HG03575 (cell line): ENCODE measurements at regions not wholly inside any gene's neighbourhood (a gene's known extent, or its start where the extent isn't known, plus 50 kb on each side); places are given as distances from the start of the nearest gene placed in this dataset.
"Not testable (repeated sequence)": the region's sequence is repeated elsewhere in the genome, so short reads cannot be mapped to it uniquely, and the experiment has no call there.

Experiments
- ATAC-seq: cut with Tn5 transposase; IDR thresholded peaks from one replicate; pipeline ENCODE4 v1.9.1; 2021; ENCODE audit not compliant: unreplicated experiment, insufficient number of reproducible peaks, low FRiP score; ENCODE audit errors: extremely low read depth

DNA sequence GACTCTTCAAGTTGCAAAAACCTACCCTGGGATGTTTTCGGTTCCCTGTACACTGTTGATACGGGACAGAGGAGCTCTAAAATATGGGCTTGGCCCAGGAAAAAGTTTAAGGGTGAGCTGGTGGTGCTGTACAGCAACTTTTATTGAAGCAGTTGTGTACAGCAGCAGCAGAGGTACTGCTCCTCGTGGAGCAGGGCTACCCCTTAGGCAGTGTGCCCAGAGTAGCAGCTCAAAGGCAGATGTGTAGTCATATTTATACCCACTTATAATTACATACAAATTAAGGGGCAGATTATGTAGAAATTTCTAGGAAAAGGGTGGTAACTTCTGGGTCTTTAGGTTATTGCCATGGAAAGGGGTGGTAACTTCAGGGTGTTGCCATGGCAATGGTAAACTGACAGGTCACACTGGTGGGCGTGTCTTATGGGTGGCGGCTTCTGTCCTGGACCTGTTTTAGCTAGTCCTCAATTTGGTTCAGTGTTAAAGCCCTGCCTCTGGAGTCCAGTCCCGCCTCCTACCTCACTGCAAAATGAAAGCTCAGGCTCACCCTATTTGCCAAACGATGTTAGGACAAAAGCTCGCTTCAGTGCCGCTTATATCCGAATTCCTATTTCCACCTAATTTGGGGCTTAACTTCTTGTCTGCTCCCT lies 203.2 kb downstream of the ETAA1 start:
- ATAC-seq: no peak

GRCh38 chr2:67600946-67601345 lies 203.8 kb downstream of the ETAA1 start:
- ATAC-seq: no peak

- no peak for ATAC-seq
These were observed 207.2 kb downstream of the ETAA1 start for GRCh38 chr2:67604360-67604759.

DNA sequence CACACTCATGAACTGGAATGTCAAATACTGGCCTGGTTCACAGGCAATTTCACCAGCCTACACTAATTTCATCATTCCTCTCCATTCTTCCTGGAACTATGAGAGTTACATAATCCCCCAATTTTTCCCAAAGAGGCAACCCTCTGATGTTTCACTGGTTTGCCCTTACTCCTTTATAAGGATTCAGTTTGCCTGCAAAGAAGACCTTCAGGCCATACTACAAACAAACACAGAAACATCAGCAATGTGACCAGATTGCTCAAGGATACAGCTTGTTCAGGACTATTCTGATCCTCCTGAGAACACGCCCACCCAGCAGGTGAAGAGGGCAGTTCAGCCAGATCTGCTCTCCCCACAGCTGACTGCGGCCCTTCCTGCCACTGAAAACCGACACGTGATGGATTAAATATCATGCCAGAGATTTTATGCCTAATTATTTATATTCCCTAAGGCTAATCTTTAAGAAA lies 215.5 kb downstream of the ETAA1 start:
- ATAC-seq: no peak

DNA sequence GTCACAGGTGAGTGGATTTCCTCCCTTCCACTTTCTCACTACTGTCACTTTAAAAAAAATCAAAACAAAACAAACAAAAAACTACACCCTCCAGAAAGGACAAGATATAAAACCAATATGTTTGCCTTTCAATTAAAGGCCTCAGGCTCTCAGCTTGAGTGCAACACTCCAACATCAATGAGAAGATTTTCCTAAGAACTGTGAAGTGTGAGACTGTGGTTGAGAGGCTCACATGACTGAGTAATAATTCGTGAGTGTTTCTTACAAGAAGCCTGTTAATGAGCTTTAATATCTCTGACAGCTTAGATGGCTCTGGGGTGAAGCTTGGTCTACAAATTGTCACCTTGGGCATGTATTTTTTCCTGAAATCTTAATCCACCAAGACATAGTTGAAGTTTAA lies 216.1 kb downstream of the ETAA1 start:
- ATAC-seq: no peak

DNA sequence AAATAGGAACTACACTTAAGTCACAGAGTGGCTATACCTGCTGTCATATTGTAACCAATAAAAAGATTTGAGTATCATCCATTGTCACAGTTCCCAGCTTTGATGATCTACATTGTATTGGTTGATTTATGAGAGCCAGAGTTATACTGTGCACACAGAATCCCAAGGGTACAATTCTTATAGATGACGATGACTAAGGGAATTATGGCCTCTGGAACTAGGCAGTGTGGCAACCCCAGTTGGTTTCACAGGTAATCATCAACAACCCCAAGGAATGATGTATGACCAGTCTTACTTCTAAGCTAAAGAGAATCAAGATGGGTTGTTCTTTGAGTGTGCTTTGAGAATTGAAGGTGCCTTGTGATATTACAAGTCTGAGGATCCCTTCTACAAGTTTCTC lies 217.3 kb downstream of the ETAA1 start:
- no peak for ATAC-seq

GRCh38 chr2:67616749-67617148 lies 219.6 kb downstream of the ETAA1 start:
- ATAC-seq: peak; percentile 85

GRCh38 chr2:67619204-67619603 lies 222.1 kb downstream of the ETAA1 start:
- ATAC-seq: no peak

DNA sequence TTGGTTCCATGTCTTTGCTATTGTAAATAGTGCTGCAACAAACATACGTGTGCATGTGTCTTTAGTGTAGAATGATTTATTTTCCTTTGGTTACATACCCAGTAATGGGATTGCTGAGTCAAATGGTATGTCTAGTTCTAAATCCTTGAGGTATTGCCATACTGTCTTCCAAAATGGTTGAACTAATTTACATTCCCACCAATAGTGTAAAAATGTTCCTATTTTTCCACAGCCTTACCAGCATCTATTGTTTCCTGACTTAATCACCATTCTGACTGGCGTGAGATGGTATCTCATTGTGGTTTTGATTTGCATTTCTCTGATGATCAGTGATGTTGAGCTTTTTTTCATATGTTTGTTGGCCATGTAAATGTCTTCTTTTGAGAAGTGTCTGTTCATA lies 226.6 kb downstream of the ETAA1 start:
- not testable (repeated sequence) for ATAC-seq

- ATAC-seq: no peak
These were observed 228.0 kb downstream of the ETAA1 start for GRCh38 chr2:67625178-67625577.

GRCh38 chr2:67625690-67626475 lies 228.8 kb downstream of the ETAA1 start:
- no peak for ATAC-seq

DNA sequence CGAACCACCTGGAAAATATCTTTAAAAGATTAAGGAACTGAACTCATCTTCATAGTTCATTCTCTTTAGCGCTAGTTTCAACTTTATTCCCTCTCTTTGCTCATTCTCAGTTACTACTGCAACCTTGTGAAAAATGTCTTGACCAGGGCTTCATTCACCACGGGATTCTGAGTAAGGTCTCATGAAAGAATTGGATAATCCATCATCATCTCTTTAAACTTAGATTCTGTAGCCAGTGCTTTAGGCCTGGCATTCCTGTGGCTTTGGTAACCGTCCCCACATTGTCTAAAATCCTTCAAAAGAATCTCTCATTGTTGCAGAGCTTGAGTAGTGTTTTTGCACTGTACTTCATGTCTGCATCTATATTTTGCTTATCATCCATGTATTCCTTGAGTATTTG lies 229.5 kb downstream of the ETAA1 start:
- ATAC-seq: no peak

DNA sequence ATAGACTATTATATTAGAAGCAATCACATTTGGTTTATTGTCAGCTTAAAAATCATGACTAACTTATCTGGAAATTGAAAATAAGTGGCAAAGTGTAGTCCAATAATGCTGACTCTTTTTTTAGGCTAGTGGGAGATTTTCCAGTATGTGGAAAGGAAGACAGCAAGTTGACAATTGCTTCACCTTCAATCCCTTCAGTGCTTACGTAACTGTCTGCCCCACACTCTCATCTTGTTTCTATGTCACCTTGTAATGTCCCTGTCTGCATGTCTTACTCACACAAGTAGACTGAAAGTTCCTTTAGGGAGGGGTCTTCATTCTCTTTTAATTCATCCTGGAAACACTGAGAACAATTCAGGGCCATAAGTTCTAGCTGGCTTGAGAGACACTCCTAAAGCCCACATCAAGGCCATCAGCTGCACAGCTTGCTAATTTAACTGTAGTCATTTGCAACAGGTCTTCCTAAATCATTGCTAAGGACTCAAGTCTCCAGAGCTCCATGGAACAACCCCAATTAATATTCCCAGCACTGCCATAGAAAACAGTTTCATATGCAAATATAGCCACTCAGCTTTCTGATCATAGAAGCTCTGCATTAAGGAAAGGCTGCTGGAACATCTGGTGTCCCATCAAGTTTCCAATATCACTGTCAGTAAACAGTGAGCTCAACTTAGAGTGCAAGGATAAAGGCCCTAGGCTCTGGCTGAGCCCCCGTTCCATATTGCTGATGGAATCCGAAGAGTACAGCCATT lies 230.5 kb downstream of the ETAA1 start:
- ATAC-seq: no peak

- ATAC-seq: no peak
These were observed 231.8 kb downstream of the ETAA1 start for GRCh38 chr2:67628892-67629291.

DNA sequence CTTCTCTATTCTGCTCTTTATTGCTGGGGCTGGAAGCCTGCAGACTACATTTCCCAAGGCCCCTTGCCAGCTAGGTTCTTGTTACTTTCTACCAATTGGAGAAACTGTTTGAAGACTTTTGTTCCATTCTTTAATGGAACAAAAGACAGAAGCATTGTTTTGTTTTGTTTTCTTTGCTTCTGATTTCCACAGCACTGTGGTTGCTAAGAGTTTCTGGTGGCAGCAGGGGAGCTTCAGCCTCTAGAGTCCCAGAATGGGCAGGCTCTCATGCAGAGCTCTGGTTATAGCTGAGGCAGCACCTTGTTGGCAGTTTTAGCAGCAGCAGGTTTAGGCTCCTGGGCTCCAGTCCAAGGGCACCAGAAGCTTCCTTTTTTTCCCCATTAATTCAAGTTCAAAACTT lies 234.3 kb downstream of the ETAA1 start:
- ATAC-seq: no peak

DNA sequence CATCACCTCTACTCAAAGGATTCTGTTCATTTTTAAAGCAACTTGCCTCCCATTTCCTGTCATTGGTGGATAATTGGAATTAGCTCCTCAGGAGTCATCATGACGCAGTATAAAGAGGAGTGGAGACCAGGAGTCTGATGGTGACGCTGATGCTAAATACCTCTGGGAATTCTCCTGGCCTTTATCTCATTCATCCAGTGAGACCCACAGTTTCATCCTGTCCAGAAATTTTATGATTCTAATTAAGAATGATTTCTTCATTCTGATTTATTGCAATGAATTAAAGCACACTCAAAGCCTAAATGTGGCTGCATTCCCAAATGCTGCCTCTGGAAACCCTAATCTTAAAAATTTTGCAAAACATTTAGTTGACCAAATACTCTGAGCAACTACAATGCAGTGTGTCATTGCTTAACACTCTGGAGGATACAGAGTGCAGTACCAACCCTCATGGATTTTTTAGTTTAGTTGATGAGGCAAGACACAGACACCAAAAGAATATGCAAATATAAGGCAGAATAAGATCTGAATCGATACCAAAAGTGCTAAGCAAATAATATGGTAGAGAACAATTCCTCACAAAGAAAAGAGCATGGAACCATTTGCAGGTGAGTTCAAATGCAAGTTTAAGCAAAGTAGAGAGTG lies 236.2 kb downstream of the ETAA1 start:
- ATAC-seq: no peak

DNA sequence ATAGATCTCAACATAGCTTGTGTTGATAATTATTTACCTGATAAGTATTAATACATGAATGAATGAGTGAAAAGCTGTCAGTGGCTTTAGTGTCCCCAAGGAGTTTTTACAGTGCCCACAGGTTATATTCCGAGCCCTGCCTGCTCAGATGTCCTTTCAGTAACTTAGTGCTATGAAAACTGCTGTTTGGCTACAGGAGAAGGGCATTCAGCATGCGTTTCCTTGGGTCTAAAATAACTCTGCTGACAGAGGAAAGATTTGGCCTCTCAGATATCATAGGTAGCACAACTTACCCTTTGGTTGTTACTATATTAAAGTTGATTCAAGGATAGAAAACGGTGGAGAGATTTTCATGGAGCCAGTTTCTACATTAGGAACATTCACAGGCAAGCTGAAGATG lies 241.0 kb downstream of the ETAA1 start:
- ATAC-seq: no peak

DNA sequence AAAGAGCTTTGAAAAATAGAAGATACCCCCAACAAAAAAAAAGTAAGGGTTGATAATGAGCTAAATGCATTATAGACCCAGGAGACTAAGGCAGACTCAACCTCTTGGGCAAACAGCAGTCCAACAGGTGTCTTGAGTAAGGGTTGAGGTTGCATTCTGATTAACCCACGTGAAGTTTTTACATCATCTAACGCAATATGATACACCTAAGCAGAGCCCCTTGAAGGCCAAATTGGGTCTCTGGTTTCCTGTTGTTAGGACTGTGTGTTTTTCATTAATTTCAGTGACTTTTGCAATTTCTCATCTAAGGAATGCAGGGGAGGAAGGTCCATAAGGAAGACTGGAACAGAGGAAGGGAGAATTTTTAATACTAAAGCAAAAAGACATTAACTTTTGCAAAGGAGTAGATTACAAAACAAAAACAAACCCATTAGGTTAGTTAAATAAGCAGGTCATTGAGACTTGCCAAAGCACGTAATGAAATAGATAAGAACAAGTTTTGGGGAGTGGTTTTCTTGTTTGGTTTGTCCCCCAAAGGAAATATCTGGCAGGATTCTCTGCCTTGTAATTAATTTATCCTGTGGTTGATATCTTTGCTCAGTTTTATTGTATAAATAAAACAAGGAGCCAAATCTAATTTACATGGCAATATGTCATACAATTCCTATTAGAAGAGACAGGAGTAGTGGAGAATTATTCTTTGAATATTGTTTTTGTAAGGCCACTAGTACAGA lies 244.3 kb downstream of the ETAA1 start:
- no peak for ATAC-seq

GRCh38 chr2:67642046-67642382 lies 244.9 kb downstream of the ETAA1 start:
- no peak for ATAC-seq
